SJCRH30 (cell line): ENCODE measurements at regions not wholly inside any gene's neighbourhood (a gene's known extent, or its start where the extent isn't known, plus 50 kb on each side); places are given as distances from the start of the nearest gene placed in this dataset.
A peak's percentile ranks its signal among the peaks of the same experiment; 100 is the strongest.

Source experiments
- DNase-seq, 2 experiments: peaks; one replicate each; pipeline ENCODE4 v3.0.0-alpha.2; 2015 to 2020
- H3K27ac ChIP-seq: fragments of 250-450 bp; sonication (Bioruptor Pico); 2 replicates; pipeline ENCODE4 v1.5.1; 2020; ENCODE audit warnings: mild to moderate bottlenecking, moderate library complexity
- H3K27me3 ChIP-seq: fragments of 250-450 bp; sonication (Bioruptor Pico); 2 replicates; pipeline ENCODE4 v1.5.1; 2020; ENCODE audit warnings: mild to moderate bottlenecking, moderate library complexity
- H3K36me3 ChIP-seq: fragments of 250-450 bp; sonication (Bioruptor Pico); 2 replicates; pipeline ENCODE4 v1.5.1; 2020; ENCODE audit warnings: mild to moderate bottlenecking, moderate library complexity
- H3K4me1 ChIP-seq: fragments of 250-450 bp; sonication (Bioruptor Pico); 2 replicates; pipeline ENCODE4 v1.5.1; 2020; ENCODE audit warnings: mild to moderate bottlenecking, moderate library complexity
- H3K4me3 ChIP-seq: fragments of 250-450 bp; sonication (Bioruptor Pico); 2 replicates; pipeline ENCODE4 v1.5.1; 2020; ENCODE audit warnings: mild to moderate bottlenecking, moderate library complexity
- H3K9me3 ChIP-seq: fragments of 250-450 bp; sonication (Bioruptor Pico); replicated peaks from 2 replicates; pipeline ENCODE4 v1.5.1; 2020; ENCODE audit warnings: mild to moderate bottlenecking, moderate library complexity

GRCh38 chr16:26727848-26728247, 338.9 kb upstream of the C16orf82 start:
- Histone ChIP-seq H3K27me3 (no peaks in the 10 kb centered on the region), H3K27ac (no peak overlapping the region), H3K4me1 (no peaks in the 10 kb centered on the region), H3K36me3 (no peaks in the 10 kb centered on the region), H3K4me3 (no peak overlapping the region), H3K9me3 (no peaks in the 10 kb centered on the region)
- DNase-seq, result no peak

- Histone ChIP-seq H3K9me3 (no peaks in the 10 kb centered on the region), H3K4me1 (no peaks in the 10 kb centered on the region), H3K27ac (no peak overlapping the region), H3K4me3 (no peak overlapping the region), H3K27me3 (no peaks in the 10 kb centered on the region), H3K36me3 (no peaks in the 10 kb centered on the region)
- DNase-seq, result no peak
Measured at GRCh38 chr16:26729951-26730541, 336.7 kb upstream of the C16orf82 start.

- Histone ChIP-seq H3K36me3 (no peaks in the 10 kb centered on the region), H3K9me3 (no peaks in the 10 kb centered on the region), H3K27ac (no peak overlapping the region), H3K4me3 (no peak overlapping the region), H3K27me3 (no peaks in the 10 kb centered on the region), H3K4me1 (no peaks in the 10 kb centered on the region)
- no peak for DNase-seq
Measured at GRCh38 chr16:26731729-26732128, 335.0 kb upstream of the C16orf82 start.

GRCh38 chr16:26733710-26734109, 333.0 kb upstream of the C16orf82 start:
- no peak overlapping the region for H3K4me3 ChIP-seq
- H3K27ac ChIP-seq, result no peak overlapping the region
- no peaks in the 10 kb centered on the region for H3K4me1 ChIP-seq

GRCh38 chr16:26735521-26735920, 331.2 kb upstream of the C16orf82 start:
- no peaks in the 10 kb centered on the region for H3K36me3 ChIP-seq
- DNase-seq, result no peak
- no peaks in the 10 kb centered on the region for H3K4me1 ChIP-seq
- no peaks in the 10 kb centered on the region for H3K9me3 ChIP-seq
- H3K4me3 ChIP-seq, result no peak overlapping the region
- no peaks in the 10 kb centered on the region for H3K27me3 ChIP-seq
- H3K27ac ChIP-seq, result no peak overlapping the region

More at GRCh38 chr16:26733710-26734109, 333.0 kb upstream of the C16orf82 start:
- no peaks in the 10 kb centered on the region for H3K27me3 ChIP-seq
- DNase-seq, result no peak
- no peaks in the 10 kb centered on the region for H3K36me3 ChIP-seq
- H3K9me3 ChIP-seq, result no peaks in the 10 kb centered on the region

- DNase-seq, result no peak
- Histone ChIP-seq H3K9me3 (no peaks in the 10 kb centered on the region), H3K27ac (no peak overlapping the region), H3K4me3 (no peak overlapping the region), H3K4me1 (no peaks in the 10 kb centered on the region), H3K27me3 (no peaks in the 10 kb centered on the region), H3K36me3 (no peaks in the 10 kb centered on the region)
Measured at GRCh38 chr16:26736084-26736483, 330.6 kb upstream of the C16orf82 start.

- Histone ChIP-seq H3K4me1 (no peaks in the 10 kb centered on the region), H3K27me3 (no peaks in the 10 kb centered on the region), H3K27ac (no peak overlapping the region), H3K9me3 (no peaks in the 10 kb centered on the region), H3K36me3 (no peaks in the 10 kb centered on the region), H3K4me3 (no peak overlapping the region)
- DNase-seq, result no peak
Measured at GRCh38 chr16:26740771-26741170, 326.0 kb upstream of the C16orf82 start.

GRCh38 chr16:26742040-26742439, 324.7 kb upstream of the C16orf82 start:
- Histone ChIP-seq H3K27me3 (no peaks in the 10 kb centered on the region), H3K36me3 (no peaks in the 10 kb centered on the region), H3K9me3 (no peaks in the 10 kb centered on the region), H3K4me3 (no peak overlapping the region), H3K4me1 (no peaks in the 10 kb centered on the region), H3K27ac (no peak overlapping the region)
- DNase-seq, result no peak

GRCh38 chr16:26744430-26744829, 322.3 kb upstream of the C16orf82 start:
- Histone ChIP-seq H3K27me3 (no peaks in the 10 kb centered on the region), H3K4me1 (no peaks in the 10 kb centered on the region), H3K9me3 (no peaks in the 10 kb centered on the region), H3K36me3 (no peaks in the 10 kb centered on the region), H3K27ac (no peak overlapping the region), H3K4me3 (no peak overlapping the region)
- no peak for DNase-seq

- H3K36me3 ChIP-seq, result no peaks in the 10 kb centered on the region
- no peak overlapping the region for H3K4me3 ChIP-seq
- H3K9me3 ChIP-seq, result no peaks in the 10 kb centered on the region
- H3K4me1 ChIP-seq, result no peaks in the 10 kb centered on the region
- DNase-seq, result no peak
- no peak overlapping the region for H3K27ac ChIP-seq
- H3K27me3 ChIP-seq, result no peaks in the 10 kb centered on the region
Measured at GRCh38 chr16:26747760-26748159, 319.0 kb upstream of the C16orf82 start.

- Histone ChIP-seq H3K4me1 (no peaks in the 10 kb centered on the region), H3K27ac (no peak overlapping the region), H3K27me3 (no peaks in the 10 kb centered on the region), H3K36me3 (no peaks in the 10 kb centered on the region), H3K4me3 (no peak overlapping the region), H3K9me3 (no peaks in the 10 kb centered on the region)
- no peak for DNase-seq
Measured at GRCh38 chr16:26749072-26749471, 317.7 kb upstream of the C16orf82 start.

GRCh38 chr16:26752166-26752565, 314.6 kb upstream of the C16orf82 start:
- Histone ChIP-seq H3K27ac (no peak overlapping the region), H3K27me3 (no peaks in the 10 kb centered on the region), H3K4me3 (no peak overlapping the region), H3K4me1 (no peaks in the 10 kb centered on the region), H3K36me3 (no peaks in the 10 kb centered on the region), H3K9me3 (no peaks in the 10 kb centered on the region)
- DNase-seq, result no peak

- DNase-seq, result no peak
- Histone ChIP-seq H3K9me3 (no peaks in the 10 kb centered on the region), H3K4me1 (no peaks in the 10 kb centered on the region), H3K27me3 (no peaks in the 10 kb centered on the region), H3K27ac (no peak overlapping the region), H3K36me3 (no peaks in the 10 kb centered on the region), H3K4me3 (no peak overlapping the region)
Measured at GRCh38 chr16:26756633-26757032, 310.1 kb upstream of the C16orf82 start.

GRCh38 chr16:26762594-26762993, 304.1 kb upstream of the C16orf82 start:
- no peaks in the 10 kb centered on the region for H3K9me3 ChIP-seq
- no peak overlapping the region for H3K4me3 ChIP-seq
- H3K27ac ChIP-seq, result no peak overlapping the region
- H3K4me1 ChIP-seq, result no peaks in the 10 kb centered on the region
- peak in 1 of 2 experiments; percentile 35 for DNase-seq
- no peaks in the 10 kb centered on the region for H3K27me3 ChIP-seq
- no peaks in the 10 kb centered on the region for H3K36me3 ChIP-seq

GRCh38 chr16:26765087-26765486, 301.6 kb upstream of the C16orf82 start:
- no peaks in the 10 kb centered on the region for H3K9me3 ChIP-seq
- DNase-seq, result peak; percentile 8 to 32
- H3K4me3 ChIP-seq, result no peak overlapping the region
- H3K4me1 ChIP-seq, result no peaks in the 10 kb centered on the region
- H3K27me3 ChIP-seq, result no peaks in the 10 kb centered on the region; the same call in 1 of the 2 replicates
- H3K27ac ChIP-seq, result no peak overlapping the region
- H3K36me3 ChIP-seq, result no peaks in the 10 kb centered on the region

GRCh38 chr16:26768385-26769010, 298.2 kb upstream of the C16orf82 start:
- Histone ChIP-seq H3K4me1 (no peaks in the 10 kb centered on the region), H3K27ac (no peak overlapping the region), H3K27me3 (no peaks in the 10 kb centered on the region; the same call in 1 of the 2 replicates), H3K36me3 (no peaks in the 10 kb centered on the region), H3K9me3 (no peaks in the 10 kb centered on the region), H3K4me3 (no peak overlapping the region)
- no peak for DNase-seq
